ENCODE measurements at regions not wholly inside any gene's neighbourhood (a gene's known extent, or its start where the extent isn't known, plus 50 kb on each side); places are given as distances from the start of the nearest gene placed in this dataset.

DNA sequence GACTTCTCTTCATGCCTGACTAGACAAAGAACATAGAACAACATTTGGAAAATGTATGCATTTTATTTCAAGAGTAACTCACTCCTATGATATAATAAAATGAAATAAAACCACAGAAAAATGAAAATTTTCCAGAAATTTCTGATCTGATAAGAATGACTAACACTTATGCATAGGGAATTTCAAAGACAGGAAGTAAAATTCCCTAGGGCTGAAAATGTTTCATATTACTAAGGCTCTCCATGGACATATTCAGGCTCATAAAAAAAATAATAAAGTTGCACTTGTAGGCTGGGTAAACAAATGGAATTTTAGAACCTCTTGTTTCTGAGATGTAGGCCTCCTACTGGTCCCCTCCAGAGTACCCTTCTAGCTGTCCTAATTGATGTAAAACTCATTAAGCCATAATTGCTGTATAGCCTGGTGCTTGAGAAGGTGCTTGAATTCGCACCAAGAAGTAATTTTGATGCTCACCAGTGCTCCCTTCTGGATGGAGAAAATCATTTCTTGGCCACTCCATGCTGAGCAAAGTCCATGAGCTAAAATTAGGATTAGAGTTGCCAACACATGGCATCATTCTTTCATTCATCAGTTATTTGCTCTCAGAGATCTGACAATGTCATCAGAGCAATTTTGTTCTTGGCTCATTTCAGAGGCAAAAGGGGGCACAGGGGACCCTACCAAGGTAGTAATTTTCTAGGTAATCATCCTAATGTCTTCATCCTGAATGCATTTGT lies 641.0 kb upstream of the CAMK1G start:
- no peak for DNase-seq (ENCODE audit: low read depth)

DNA sequence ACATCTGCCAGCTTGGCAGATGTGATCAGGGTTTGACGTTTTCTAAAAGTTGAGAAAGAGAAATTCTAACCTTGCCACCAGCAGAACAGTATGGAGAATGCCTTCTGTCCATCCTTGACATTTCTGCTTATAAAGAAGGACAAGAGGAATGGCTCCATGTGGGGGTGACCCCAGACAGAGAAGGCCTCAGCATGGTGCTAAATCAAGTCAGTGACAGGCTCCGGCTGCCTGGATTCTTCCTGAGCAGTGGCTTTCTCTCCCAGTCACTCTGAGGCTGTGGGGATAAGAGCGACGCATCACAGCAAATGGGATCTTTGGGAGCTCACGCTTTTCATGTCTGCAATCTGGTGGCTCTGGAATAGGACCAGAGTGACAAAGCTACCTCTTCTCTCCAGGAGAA lies 640.2 kb upstream of the CAMK1G start:
- DNase-seq (ENCODE audit: low read depth), result no peak
- Histone ChIP-seq H3K4me3 (ENCODE audit: low read depth, low read length) (no peak overlapping the region), H3K27me3 (ENCODE audit: control insufficient read depth, insufficient read depth, low read length) (no peaks in the 10 kb centered on the region), H3K36me3 (ENCODE audit: control insufficient read depth, insufficient read depth, low read length) (no peaks in the 10 kb centered on the region)
- TF ChIP-seq, protein P1, sequence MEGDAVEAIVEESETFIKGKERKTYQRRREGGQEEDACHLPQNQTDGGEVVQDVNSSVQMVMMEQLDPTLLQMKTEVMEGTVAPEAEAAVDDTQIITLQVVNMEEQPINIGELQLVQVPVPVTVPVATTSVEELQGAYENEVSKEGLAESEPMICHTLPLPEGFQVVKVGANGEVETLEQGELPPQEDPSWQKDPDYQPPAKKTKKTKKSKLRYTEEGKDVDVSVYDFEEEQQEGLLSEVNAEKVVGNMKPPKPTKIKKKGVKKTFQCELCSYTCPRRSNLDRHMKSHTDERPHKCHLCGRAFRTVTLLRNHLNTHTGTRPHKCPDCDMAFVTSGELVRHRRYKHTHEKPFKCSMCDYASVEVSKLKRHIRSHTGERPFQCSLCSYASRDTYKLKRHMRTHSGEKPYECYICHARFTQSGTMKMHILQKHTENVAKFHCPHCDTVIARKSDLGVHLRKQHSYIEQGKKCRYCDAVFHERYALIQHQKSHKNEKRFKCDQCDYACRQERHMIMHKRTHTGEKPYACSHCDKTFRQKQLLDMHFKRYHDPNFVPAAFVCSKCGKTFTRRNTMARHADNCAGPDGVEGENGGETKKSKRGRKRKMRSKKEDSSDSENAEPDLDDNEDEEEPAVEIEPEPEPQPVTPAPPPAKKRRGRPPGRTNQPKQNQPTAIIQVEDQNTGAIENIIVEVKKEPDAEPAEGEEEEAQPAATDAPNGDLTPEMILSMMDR (IDR thresholded peaks at IDR 0.05; ENCODE audit: insufficient read depth, low read length, poor library complexity, severe bottlenecking), result no peak

More for the DNA sequence above, 641.0 kb upstream of the CAMK1G start:
- Histone ChIP-seq H3K4me3 (ENCODE audit: low read depth, low read length) (no peak overlapping the region), H3K27me3 (ENCODE audit: control insufficient read depth, insufficient read depth, low read length) (no peaks in the 10 kb centered on the region), H3K36me3 (ENCODE audit: control insufficient read depth, insufficient read depth, low read length) (no peaks in the 10 kb centered on the region)
- TF ChIP-seq, protein P1 (IDR thresholded peaks at IDR 0.05; ENCODE audit: insufficient read depth, low read length, poor library complexity, severe bottlenecking), result no peak

GRCh38 chr1:208944981-208945451 lies 638.5 kb upstream of the CAMK1G start:
- DNase-seq (ENCODE audit: low read depth), result no peak
- H3K4me3 ChIP-seq (ENCODE audit: low read depth, low read length), result no peak overlapping the region
- TF ChIP-seq, protein P1 (IDR thresholded peaks at IDR 0.05; ENCODE audit: insufficient read depth, low read length, poor library complexity, severe bottlenecking), result no peak
- H3K36me3 ChIP-seq (ENCODE audit: control insufficient read depth, insufficient read depth, low read length), result no peaks in the 10 kb centered on the region
- no peaks in the 10 kb centered on the region for H3K27me3 ChIP-seq (ENCODE audit: control insufficient read depth, insufficient read depth, low read length)

- H3K4me3 ChIP-seq (ENCODE audit: low read depth, low read length), result no peak overlapping the region
- TF ChIP-seq, protein P1 (IDR thresholded peaks at IDR 0.05; ENCODE audit: insufficient read depth, low read length, poor library complexity, severe bottlenecking), result no peak
- no peaks in the 10 kb centered on the region for H3K36me3 ChIP-seq (ENCODE audit: control insufficient read depth, insufficient read depth, low read length)
- no peak for DNase-seq (ENCODE audit: low read depth)
- no peaks in the 10 kb centered on the region for H3K27me3 ChIP-seq (ENCODE audit: control insufficient read depth, insufficient read depth, low read length)
Observed at GRCh38 chr1:208950206-208950605, 633.3 kb upstream of the CAMK1G start.

- H3K27me3 ChIP-seq (ENCODE audit: control insufficient read depth, insufficient read depth, low read length), result no peaks in the 10 kb centered on the region
- H3K36me3 ChIP-seq (ENCODE audit: control insufficient read depth, insufficient read depth, low read length), result no peaks in the 10 kb centered on the region
- H3K4me3 ChIP-seq (ENCODE audit: low read depth, low read length), result no peak overlapping the region
- TF ChIP-seq, protein P1 (IDR thresholded peaks at IDR 0.05; ENCODE audit: insufficient read depth, low read length, poor library complexity, severe bottlenecking), result no peak
- DNase-seq (ENCODE audit: low read depth), result no peak
Observed at GRCh38 chr1:208951026-208951525, 632.4 kb upstream of the CAMK1G start.
